ENCODE measurements at regions not wholly inside any gene's neighbourhood (a gene's known extent, or its start where the extent isn't known, plus 50 kb on each side); places are given as distances from the start of the nearest gene placed in this dataset.

DNA sequence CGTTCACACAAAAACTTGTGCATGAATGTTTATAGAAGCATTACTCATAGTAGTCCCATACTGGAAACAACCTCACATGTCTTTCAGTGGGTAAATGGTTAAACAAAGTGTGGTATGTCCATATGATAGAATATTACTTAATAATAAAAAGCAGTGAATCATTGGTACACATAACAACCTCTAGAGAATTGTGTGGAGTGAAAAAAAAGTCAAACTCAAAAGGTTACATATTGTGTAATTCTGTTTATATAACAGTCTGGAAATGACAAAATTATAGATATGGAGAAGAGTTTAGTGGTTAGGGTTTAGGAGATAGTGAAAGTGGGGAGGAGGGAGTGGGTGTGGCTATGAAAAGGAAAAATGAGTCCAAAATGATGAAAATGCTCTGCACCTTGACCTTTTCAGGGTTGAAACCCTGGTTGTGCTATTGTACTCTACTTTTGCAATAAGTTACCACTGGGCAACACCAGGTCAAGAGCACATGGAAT, 243.4 kb upstream of the DDI1 start:
- TF ChIP-seq, protein P1, sequence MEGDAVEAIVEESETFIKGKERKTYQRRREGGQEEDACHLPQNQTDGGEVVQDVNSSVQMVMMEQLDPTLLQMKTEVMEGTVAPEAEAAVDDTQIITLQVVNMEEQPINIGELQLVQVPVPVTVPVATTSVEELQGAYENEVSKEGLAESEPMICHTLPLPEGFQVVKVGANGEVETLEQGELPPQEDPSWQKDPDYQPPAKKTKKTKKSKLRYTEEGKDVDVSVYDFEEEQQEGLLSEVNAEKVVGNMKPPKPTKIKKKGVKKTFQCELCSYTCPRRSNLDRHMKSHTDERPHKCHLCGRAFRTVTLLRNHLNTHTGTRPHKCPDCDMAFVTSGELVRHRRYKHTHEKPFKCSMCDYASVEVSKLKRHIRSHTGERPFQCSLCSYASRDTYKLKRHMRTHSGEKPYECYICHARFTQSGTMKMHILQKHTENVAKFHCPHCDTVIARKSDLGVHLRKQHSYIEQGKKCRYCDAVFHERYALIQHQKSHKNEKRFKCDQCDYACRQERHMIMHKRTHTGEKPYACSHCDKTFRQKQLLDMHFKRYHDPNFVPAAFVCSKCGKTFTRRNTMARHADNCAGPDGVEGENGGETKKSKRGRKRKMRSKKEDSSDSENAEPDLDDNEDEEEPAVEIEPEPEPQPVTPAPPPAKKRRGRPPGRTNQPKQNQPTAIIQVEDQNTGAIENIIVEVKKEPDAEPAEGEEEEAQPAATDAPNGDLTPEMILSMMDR (IDR thresholded peaks at IDR 0.05), result no peak
- TF ChIP-seq EP300 (IDR thresholded peaks at IDR 0.05) (no peak), POLR2A (IDR thresholded peaks at IDR 0.05) (no peak), POLR2AphosphoS5 (IDR thresholded peaks at IDR 0.05) (peak in 1 of 4 donors; percentile 15)
